ENCODE measurements at regions not wholly inside any gene's neighbourhood (a gene's known extent, or its start where the extent isn't known, plus 50 kb on each side); places are given as distances from the start of the nearest gene placed in this dataset.

DNA sequence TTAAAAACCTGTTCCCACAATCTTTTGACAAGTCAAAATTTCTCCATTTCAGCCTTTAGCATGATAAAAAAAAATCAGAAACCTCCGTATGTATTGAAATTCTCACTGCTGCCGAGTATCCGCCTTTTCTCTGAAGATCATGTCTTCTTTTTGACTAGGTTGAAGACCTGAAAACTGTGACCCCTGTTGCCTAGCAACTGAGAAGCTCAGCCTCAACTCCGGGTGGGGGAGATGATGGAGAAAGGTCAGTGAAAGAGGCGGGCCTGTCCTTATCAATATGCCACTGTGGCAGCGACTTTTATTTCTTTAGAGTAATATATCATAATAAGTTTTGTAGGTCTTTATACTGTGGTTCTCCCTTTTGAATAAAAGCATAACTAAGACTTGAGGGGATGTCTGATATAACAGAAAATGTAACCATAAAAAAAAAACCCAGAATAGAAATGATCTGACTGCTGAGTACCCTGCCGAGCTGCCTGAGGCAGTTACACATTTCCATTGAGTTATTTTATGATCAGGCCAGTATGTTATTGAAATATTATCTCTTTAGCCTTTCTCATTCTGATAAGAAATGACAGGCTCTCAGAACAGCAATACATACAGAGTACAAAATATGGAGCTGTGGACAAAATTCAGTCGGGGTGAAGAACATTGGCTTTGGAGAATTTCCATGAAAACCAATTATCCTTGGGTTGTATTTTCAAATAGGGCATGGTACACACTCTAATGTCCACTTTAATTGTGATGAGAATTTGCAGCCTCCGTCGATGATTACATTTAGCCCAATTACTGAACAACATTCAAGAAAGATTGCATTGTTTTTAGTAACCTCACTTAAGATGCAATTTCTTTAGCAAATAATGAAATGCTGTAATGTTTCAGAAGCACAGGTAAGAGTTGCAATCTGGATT is 136.7 kb upstream of the EEF1E1 start:
- DNase-seq (ENCODE audit: low spot score) (peak; percentile 57), ATAC-seq (peak; percentile 63)
- 0 out of 2 replicates have a peak, but pooled peaks cover 6% of the 10 kb centered on the region for H3K9me2 ChIP-seq (ENCODE audit: insufficient read depth)
- H4K20me1 ChIP-seq (replicated peaks; ENCODE audit: insufficient read depth): no peaks in the 10 kb centered on the region
- no peaks in the 10 kb centered on the region for H3K36me3 ChIP-seq (ENCODE audit: insufficient read depth)
- H3K4me2 ChIP-seq: no peak overlapping the region
- Mint-ChIP-seq H3K27me3 (ENCODE audit: insufficient read depth, low read depth, poor library complexity) (peaks cover 3% of the 10 kb centered on the region), H3K4me3 (no peak overlapping the region), H3K27ac (no peak overlapping the region), H3K9me3 (no peaks in the 10 kb centered on the region), H3K4me1 (peaks cover 16% of the 10 kb centered on the region), H3K36me3 (ENCODE audit: low read depth) (no peaks in the 10 kb centered on the region)
- no peaks in the 10 kb centered on the region for H3K79me2 ChIP-seq (replicated peaks; ENCODE audit: insufficient read depth)
- H3K27me3 ChIP-seq (ENCODE audit: insufficient read depth): no peaks in the 10 kb centered on the region
- H3F3A ChIP-seq (replicated peaks; ENCODE audit: low read depth): no peaks in the 10 kb centered on the region
- H2AFZ ChIP-seq: no peak overlapping the region
- H3K4me1 ChIP-seq (ENCODE audit: insufficient read depth): peaks cover 7% of the 10 kb centered on the region
- H3K4me3 ChIP-seq: no peak overlapping the region
- TF ChIP-seq STAT1 (IDR thresholded peaks at IDR 0.05; ENCODE audit: unreplicated experiment) (no peak), EZH2 (IDR thresholded peaks at IDR 0.05; ENCODE audit: low read depth, unreplicated experiment) (no peak)
- no peak overlapping the region for H3K27ac ChIP-seq (ENCODE audit: low read depth)

DNA sequence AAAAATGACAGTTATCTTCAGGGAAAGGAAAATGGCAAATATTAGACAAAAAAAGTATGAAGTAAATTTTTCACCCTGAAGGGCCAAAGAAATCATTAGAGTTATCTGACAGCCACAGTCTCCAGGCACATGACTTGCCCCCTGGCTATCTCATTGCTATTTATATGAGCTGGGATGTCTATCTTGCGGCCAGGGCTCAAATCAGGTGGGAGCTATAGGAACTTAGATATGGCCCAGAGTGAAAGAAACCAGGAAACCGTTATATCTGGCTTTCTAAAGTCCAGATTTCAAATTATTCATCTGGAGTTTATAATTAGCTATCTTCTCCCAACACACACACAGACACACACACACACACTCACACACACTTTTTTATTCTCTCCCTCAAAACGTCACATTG is 135.3 kb upstream of the EEF1E1 start:
- Histone ChIP-seq H3K36me3 (ENCODE audit: insufficient read depth) (no peaks in the 10 kb centered on the region), H3F3A (replicated peaks; ENCODE audit: low read depth) (no peaks in the 10 kb centered on the region), H2AFZ (no peak overlapping the region), H3K9me2 (ENCODE audit: insufficient read depth) (0 out of 2 replicates have a peak, but pooled peaks cover 6% of the 10 kb centered on the region), H3K27ac (ENCODE audit: low read depth) (no peak overlapping the region), H3K4me3 (no peak overlapping the region), H3K4me1 (ENCODE audit: insufficient read depth) (peaks cover 7% of the 10 kb centered on the region), H3K4me2 (no peak overlapping the region), H3K27me3 (ENCODE audit: insufficient read depth) (no peaks in the 10 kb centered on the region), H3K79me2 (replicated peaks; ENCODE audit: insufficient read depth) (no peaks in the 10 kb centered on the region), H4K20me1 (replicated peaks; ENCODE audit: insufficient read depth) (no peaks in the 10 kb centered on the region)
- H3K4me1 Mint-ChIP-seq: peaks cover 16% of the 10 kb centered on the region
- no peaks in the 10 kb centered on the region for H3K36me3 Mint-ChIP-seq (ENCODE audit: low read depth)
- peaks cover 3% of the 10 kb centered on the region for H3K27me3 Mint-ChIP-seq (ENCODE audit: insufficient read depth, low read depth, poor library complexity)
- no peak overlapping the region for H3K4me3 Mint-ChIP-seq
- ATAC-seq (no peak), DNase-seq (ENCODE audit: low spot score) (no peak)
- no peak overlapping the region for H3K27ac Mint-ChIP-seq
- H3K9me3 Mint-ChIP-seq: no peaks in the 10 kb centered on the region
- TF ChIP-seq, protein P1, sequence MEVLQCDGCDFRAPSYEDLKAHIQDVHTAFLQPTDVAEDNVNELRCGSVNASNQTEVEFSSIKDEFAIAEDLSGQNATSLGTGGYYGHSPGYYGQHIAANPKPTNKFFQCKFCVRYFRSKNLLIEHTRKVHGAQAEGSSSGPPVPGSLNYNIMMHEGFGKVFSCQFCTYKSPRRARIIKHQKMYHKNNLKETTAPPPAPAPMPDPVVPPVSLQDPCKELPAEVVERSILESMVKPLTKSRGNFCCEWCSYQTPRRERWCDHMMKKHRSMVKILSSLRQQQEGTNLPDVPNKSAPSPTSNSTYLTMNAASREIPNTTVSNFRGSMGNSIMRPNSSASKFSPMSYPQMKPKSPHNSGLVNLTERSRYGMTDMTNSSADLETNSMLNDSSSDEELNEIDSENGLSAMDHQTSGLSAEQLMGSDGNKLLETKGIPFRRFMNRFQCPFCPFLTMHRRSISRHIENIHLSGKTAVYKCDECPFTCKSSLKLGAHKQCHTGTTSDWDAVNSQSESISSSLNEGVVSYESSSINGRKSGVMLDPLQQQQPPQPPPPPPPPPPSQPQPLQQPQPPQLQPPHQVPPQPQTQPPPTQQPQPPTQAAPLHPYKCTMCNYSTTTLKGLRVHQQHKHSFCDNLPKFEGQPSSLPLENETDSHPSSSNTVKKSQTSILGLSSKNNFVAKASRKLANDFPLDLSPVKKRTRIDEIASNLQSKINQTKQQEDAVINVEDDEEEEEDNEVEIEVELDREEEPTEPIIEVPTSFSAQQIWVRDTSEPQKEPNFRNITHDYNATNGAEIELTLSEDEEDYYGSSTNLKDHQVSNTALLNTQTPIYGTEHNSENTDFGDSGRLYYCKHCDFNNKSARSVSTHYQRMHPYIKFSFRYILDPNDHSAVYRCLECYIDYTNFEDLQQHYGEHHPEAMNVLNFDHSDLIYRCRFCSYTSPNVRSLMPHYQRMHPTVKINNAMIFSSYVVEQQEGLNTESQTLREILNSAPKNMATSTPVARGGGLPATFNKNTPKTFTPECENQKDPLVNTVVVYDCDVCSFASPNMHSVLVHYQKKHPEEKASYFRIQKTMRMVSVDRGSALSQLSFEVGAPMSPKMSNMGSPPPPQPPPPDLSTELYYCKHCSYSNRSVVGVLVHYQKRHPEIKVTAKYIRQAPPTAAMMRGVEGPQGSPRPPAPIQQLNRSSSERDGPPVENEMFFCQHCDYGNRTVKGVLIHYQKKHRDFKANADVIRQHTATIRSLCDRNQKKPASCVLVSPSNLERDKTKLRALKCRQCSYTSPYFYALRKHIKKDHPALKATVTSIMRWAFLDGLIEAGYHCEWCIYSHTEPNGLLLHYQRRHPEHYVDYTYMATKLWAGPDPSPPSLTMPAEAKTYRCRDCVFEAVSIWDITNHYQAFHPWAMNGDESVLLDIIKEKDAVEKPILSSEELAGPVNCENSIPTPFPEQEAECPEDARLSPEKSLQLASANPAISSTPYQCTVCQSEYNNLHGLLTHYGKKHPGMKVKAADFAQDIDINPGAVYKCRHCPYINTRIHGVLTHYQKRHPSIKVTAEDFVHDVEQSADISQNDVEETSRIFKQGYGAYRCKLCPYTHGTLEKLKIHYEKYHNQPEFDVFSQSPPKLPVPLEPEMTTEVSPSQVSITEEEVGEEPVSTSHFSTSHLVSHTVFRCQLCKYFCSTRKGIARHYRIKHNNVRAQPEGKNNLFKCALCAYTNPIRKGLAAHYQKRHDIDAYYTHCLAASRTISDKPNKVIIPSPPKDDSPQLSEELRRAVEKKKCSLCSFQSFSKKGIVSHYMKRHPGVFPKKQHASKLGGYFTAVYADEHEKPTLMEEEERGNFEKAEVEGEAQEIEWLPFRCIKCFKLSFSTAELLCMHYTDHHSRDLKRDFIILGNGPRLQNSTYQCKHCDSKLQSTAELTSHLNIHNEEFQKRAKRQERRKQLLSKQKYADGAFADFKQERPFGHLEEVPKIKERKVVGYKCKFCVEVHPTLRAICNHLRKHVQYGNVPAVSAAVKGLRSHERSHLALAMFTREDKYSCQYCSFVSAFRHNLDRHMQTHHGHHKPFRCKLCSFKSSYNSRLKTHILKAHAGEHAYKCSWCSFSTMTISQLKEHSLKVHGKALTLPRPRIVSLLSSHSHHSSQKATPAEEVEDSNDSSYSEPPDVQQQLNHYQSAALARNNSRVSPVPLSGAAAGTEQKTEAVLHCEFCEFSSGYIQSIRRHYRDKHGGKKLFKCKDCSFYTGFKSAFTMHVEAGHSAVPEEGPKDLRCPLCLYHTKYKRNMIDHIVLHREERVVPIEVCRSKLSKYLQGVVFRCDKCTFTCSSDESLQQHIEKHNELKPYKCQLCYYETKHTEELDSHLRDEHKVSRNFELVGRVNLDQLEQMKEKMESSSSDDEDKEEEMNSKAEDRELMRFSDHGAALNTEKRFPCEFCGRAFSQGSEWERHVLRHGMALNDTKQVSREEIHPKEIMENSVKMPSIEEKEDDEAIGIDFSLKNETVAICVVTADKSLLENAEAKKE (CRISPR knock-in tag; IDR thresholded peaks at IDR 0.05): no peak
- TF ChIP-seq STAT1 (IDR thresholded peaks at IDR 0.05; ENCODE audit: unreplicated experiment) (no peak), EZH2phosphoT487 (IDR thresholded peaks at IDR 0.05; ENCODE audit: unreplicated experiment) (no peak), NANOG (IDR thresholded peaks at IDR 0.05; ENCODE audit: borderline replicate concordance) (no peak), POLR2AphosphoS5 (IDR thresholded peaks at IDR 0.05; ENCODE audit: low read depth) (no peak)
- TF ChIP-seq, protein P2, sequence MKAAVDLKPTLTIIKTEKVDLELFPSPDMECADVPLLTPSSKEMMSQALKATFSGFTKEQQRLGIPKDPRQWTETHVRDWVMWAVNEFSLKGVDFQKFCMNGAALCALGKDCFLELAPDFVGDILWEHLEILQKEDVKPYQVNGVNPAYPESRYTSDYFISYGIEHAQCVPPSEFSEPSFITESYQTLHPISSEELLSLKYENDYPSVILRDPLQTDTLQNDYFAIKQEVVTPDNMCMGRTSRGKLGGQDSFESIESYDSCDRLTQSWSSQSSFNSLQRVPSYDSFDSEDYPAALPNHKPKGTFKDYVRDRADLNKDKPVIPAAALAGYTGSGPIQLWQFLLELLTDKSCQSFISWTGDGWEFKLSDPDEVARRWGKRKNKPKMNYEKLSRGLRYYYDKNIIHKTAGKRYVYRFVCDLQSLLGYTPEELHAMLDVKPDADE (IDR thresholded peaks at IDR 0.05): no peak
- TF ChIP-seq, protein P3, sequence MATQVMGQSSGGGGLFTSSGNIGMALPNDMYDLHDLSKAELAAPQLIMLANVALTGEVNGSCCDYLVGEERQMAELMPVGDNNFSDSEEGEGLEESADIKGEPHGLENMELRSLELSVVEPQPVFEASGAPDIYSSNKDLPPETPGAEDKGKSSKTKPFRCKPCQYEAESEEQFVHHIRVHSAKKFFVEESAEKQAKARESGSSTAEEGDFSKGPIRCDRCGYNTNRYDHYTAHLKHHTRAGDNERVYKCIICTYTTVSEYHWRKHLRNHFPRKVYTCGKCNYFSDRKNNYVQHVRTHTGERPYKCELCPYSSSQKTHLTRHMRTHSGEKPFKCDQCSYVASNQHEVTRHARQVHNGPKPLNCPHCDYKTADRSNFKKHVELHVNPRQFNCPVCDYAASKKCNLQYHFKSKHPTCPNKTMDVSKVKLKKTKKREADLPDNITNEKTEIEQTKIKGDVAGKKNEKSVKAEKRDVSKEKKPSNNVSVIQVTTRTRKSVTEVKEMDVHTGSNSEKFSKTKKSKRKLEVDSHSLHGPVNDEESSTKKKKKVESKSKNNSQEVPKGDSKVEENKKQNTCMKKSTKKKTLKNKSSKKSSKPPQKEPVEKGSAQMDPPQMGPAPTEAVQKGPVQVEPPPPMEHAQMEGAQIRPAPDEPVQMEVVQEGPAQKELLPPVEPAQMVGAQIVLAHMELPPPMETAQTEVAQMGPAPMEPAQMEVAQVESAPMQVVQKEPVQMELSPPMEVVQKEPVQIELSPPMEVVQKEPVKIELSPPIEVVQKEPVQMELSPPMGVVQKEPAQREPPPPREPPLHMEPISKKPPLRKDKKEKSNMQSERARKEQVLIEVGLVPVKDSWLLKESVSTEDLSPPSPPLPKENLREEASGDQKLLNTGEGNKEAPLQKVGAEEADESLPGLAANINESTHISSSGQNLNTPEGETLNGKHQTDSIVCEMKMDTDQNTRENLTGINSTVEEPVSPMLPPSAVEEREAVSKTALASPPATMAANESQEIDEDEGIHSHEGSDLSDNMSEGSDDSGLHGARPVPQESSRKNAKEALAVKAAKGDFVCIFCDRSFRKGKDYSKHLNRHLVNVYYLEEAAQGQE (IDR thresholded peaks at IDR 0.05; ENCODE audit: unreplicated experiment): no peak

Measured in GM23338 (cell line).